ENCODE measurements at regions not wholly inside any gene's neighbourhood (a gene's known extent, or its start where the extent isn't known, plus 50 kb on each side); places are given as distances from the start of the nearest gene placed in this dataset.

DNA sequence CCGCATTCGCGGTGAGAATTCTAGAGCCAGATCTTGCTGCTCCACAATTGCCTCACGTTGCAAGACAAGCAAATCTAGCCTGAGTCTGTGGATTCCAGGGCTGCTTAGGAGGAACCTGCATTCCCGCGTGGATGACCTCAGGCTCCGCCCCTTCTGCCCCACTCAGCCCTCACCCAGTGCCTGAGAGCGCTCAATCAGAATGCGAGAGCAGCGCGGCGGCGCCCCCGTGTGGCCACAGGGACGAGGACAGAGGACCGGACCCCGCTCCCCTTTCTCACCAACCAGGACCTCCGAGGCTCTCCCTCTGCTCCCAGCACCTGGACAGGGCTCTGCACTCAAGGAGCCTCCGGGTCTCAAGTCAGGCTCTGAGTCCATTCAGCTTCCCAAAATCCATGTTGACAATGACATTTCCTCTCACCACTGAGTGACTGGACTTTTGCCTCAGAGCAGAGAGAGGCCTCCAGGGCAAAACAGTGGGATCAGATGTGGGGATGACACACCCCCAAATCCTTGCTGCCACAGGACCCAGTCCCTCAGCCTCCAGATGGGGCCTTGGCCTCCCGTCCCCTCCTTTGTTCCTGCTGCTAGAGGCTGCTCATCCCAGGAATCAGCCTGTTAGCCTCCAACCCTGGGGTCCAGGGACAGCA is 52.0 kb downstream of the RPP21 start:
- no peaks in the 10 kb centered on the region for H3K36me3 ChIP-seq
- peaks cover 78% of the 10 kb centered on the region for H3K27me3 ChIP-seq (ENCODE audit: insufficient read depth, low read depth, severe bottlenecking)
- no peak overlapping the region for H3K4me3 ChIP-seq (ENCODE audit: low read depth, low read length)
- H3K9me3 ChIP-seq (ENCODE audit: severe bottlenecking): no peaks in the 10 kb centered on the region
- TF ChIP-seq, protein P1, sequence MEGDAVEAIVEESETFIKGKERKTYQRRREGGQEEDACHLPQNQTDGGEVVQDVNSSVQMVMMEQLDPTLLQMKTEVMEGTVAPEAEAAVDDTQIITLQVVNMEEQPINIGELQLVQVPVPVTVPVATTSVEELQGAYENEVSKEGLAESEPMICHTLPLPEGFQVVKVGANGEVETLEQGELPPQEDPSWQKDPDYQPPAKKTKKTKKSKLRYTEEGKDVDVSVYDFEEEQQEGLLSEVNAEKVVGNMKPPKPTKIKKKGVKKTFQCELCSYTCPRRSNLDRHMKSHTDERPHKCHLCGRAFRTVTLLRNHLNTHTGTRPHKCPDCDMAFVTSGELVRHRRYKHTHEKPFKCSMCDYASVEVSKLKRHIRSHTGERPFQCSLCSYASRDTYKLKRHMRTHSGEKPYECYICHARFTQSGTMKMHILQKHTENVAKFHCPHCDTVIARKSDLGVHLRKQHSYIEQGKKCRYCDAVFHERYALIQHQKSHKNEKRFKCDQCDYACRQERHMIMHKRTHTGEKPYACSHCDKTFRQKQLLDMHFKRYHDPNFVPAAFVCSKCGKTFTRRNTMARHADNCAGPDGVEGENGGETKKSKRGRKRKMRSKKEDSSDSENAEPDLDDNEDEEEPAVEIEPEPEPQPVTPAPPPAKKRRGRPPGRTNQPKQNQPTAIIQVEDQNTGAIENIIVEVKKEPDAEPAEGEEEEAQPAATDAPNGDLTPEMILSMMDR (IDR thresholded peaks at IDR 0.05; ENCODE audit: low read depth, low read length): peak; percentile 100
- H3K27ac ChIP-seq: no peak overlapping the region
- peak; percentile 96 for DNase-seq

DNA sequence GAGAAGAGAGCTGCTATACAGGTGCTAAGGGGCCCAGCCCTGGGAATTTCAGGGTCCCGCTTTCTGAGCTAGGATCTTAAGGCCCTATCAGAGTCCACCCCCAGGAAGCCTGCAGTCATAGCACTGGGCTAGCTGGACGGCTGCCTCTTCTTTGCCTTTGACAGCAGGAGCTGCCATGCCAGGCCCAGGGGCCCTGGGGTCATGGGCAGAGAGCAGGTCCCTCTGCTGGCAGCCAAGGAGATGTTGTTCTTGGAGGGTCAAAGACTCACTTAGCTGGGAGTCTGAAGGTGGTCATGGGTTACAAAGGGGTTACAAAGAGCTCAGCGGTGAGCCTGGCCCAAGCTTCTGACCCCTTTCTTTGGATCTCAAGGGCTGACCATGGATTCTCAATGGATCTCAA is 52.7 kb downstream of the RPP21 start:
- no peaks in the 10 kb centered on the region for H3K9me3 ChIP-seq (ENCODE audit: severe bottlenecking)
- H3K27me3 ChIP-seq (ENCODE audit: insufficient read depth, low read depth, severe bottlenecking): peaks cover 77% of the 10 kb centered on the region
- H3K36me3 ChIP-seq: no peaks in the 10 kb centered on the region
- peak; percentile 39 for DNase-seq
- TF ChIP-seq, protein P1 (IDR thresholded peaks at IDR 0.05; ENCODE audit: low read depth, low read length): peak; percentile 59
- H3K27ac ChIP-seq: no peak overlapping the region
- no peak overlapping the region for H3K4me3 ChIP-seq (ENCODE audit: low read depth, low read length)

DNA sequence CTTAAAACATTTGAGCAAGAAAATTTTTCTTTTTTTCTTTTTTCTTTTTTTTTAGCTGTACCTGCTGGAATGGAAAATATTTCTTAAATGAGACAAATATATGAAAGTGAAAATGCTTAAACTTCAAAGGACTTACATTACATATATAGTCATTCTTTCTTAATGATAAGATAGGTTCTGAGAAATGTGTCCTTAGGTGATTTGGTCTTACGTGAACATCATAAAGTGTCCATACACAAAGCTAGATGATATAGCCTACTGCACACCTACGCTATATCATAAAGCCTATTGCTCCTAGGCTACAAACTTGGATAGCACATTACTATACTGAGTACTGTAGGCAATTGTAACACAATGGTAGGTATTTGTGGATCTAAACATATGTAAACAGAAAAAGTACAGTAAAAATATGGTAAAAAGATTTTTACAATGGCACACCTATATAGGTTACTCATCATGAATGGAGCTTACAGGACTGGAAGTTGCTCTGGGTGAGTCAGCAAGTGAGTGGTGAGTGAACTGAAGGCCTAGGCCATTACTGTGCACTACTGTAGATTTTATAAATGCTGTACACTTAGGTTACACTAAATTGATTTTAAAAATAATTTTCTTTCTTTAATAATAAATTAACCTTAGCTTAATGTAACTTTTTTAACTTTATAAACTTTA is 54.6 kb downstream of the RPP21 start:
- no peak for DNase-seq
- Histone ChIP-seq H3K4me3 (ENCODE audit: low read depth, low read length) (no peak overlapping the region), H3K27ac (no peak overlapping the region), H3K9me3 (ENCODE audit: severe bottlenecking) (no peaks in the 10 kb centered on the region), H3K27me3 (ENCODE audit: insufficient read depth, low read depth, severe bottlenecking) (peaks cover 79% of the 10 kb centered on the region), H3K36me3 (no peaks in the 10 kb centered on the region)
- TF ChIP-seq, protein P1 (IDR thresholded peaks at IDR 0.05; ENCODE audit: low read depth, low read length): no peak

DNA sequence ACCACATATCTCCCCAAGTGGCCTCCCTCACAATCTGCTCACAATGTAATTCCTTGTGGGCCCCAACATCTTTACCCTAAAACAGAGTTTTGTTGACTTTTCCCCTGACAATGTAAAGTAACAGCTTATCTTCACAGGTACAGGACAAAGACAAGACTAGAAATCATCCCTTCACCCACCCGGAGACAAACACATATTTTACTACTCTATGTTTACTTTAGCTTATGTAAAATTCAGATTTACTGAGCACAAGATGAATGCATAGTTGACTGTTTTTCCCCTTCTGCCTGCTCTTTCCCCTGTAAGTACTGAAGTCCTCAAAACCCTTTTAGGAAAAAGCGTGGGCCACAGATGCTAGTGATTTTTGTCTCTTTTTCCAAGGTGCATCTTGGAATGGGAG is 61.0 kb downstream of the RPP21 start:
- no peak for DNase-seq
- H3K4me3 ChIP-seq (ENCODE audit: low read depth, low read length): no peak overlapping the region
- TF ChIP-seq, protein P1 (IDR thresholded peaks at IDR 0.05; ENCODE audit: low read depth, low read length): no peak
- peaks cover 18% of the 10 kb centered on the region for H3K9me3 ChIP-seq (ENCODE audit: severe bottlenecking)
- peaks cover 96% of the 10 kb centered on the region for H3K27me3 ChIP-seq (ENCODE audit: insufficient read depth, low read depth, severe bottlenecking)
- H3K27ac ChIP-seq: no peak overlapping the region
- no peaks in the 10 kb centered on the region for H3K36me3 ChIP-seq

DNA sequence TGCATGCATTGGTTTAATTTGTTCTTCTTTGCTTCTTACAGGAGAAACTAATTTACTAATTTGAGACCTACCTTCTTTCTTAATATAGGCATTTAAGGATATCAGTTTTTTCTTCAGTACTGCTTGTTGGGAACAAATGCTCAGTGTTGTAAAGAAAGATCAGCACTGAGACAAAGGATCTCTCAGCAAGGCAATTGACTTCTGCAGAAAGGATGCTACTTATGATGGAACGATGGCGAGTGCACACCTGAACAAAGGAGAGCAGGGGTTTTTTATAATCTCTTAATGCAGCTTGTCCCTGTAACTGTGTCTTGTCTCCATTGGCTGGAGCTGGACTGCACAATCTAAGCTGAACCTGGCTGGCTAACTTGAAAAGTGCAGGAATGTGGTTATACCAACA is 64.2 kb downstream of the RPP21 start:
- no peak for DNase-seq
- Histone ChIP-seq H3K4me3 (ENCODE audit: low read depth, low read length) (no peak overlapping the region), H3K9me3 (ENCODE audit: severe bottlenecking) (peaks cover 26% of the 10 kb centered on the region), H3K36me3 (no peaks in the 10 kb centered on the region), H3K27ac (no peak overlapping the region), H3K27me3 (ENCODE audit: insufficient read depth, low read depth, severe bottlenecking) (peaks cover 97% of the 10 kb centered on the region)
- TF ChIP-seq, protein P1 (IDR thresholded peaks at IDR 0.05; ENCODE audit: low read depth, low read length): no peak

All from WERI-Rb-1 (cell line).